Right renal cortex interstitium (tissue), 3 donors: ENCODE measurements at regions not wholly inside any gene's neighbourhood (a gene's known extent, or its start where the extent isn't known, plus 50 kb on each side); places are given as distances from the start of the nearest gene placed in this dataset.
"Not testable (repeated sequence)": the region's sequence is repeated elsewhere in the genome, so short reads cannot be mapped to it uniquely, and the experiment has no call there.

ENCODE experiments used
- DNase-seq, 3 donors: peaks; one replicate each; pipeline ENCODE4 v3.0.0-alpha.2; 2013; ENCODE audit warnings: low read depth in 3 of 3, low spot score in 2 of 3

GRCh38 chr15:98311566-98312188, 336.7 kb upstream of the IGF1R start:
- peak in 2 of 3 donors; percentile 68 to 70 for DNase-seq

GRCh38 chr15:98312913-98313312, 335.4 kb upstream of the IGF1R start:
- no peak for DNase-seq

GRCh38 chr15:98315971-98316370, 332.4 kb upstream of the IGF1R start:
- no peak for DNase-seq

GRCh38 chr15:98321896-98322295, 326.4 kb upstream of the IGF1R start:
- DNase-seq, result peak in 2 of 3 donors; percentile 45 to 47

- no peak for DNase-seq
Measured at GRCh38 chr15:98322581-98322980, 325.8 kb upstream of the IGF1R start.

- DNase-seq, result no peak
Measured at GRCh38 chr15:98324341-98324970, 323.9 kb upstream of the IGF1R start.

GRCh38 chr15:98326804-98327203, 321.5 kb upstream of the IGF1R start:
- DNase-seq, result no peak

- no peak for DNase-seq
Measured at GRCh38 chr15:98330258-98330657, 318.1 kb upstream of the IGF1R start.

- DNase-seq, result no peak
Measured at GRCh38 chr15:98330692-98331435, 317.5 kb upstream of the IGF1R start.

- no peak for DNase-seq
Measured at GRCh38 chr15:98331676-98332075, 316.7 kb upstream of the IGF1R start.

- DNase-seq, result no peak
Measured at GRCh38 chr15:98333251-98333650, 315.1 kb upstream of the IGF1R start.

GRCh38 chr15:98342911-98343310, 305.4 kb upstream of the IGF1R start:
- DNase-seq, result no peak

- DNase-seq, result no peak
Measured at GRCh38 chr15:98344591-98344990, 303.7 kb upstream of the IGF1R start.

- no peak for DNase-seq
Measured at GRCh38 chr15:98347001-98347400, 301.3 kb upstream of the IGF1R start.

GRCh38 chr15:98347866-98348265, 300.5 kb upstream of the IGF1R start:
- no peak for DNase-seq

GRCh38 chr15:98350276-98350675, 298.1 kb upstream of the IGF1R start:
- no peak for DNase-seq

GRCh38 chr15:98358274-98358673, 290.1 kb upstream of the IGF1R start:
- DNase-seq, result not testable (repeated sequence)

GRCh38 chr15:98358971-98359370, 289.4 kb upstream of the IGF1R start:
- DNase-seq, result no peak

GRCh38 chr15:98363416-98363815, 284.9 kb upstream of the IGF1R start:
- DNase-seq, result no peak

- DNase-seq, result no peak
Measured at GRCh38 chr15:98363955-98364354, 284.4 kb upstream of the IGF1R start.

- no peak for DNase-seq
Measured at GRCh38 chr15:98369081-98369716, 279.1 kb upstream of the IGF1R start.
